IPS-18c (cell line): ENCODE measurements at regions not wholly inside any gene's neighbourhood (a gene's known extent, or its start where the extent isn't known, plus 50 kb on each side); places are given as distances from the start of the nearest gene placed in this dataset.
"Not testable (repeated sequence)": the region's sequence is repeated elsewhere in the genome, so short reads cannot be mapped to it uniquely, and the experiment has no call there.

ENCODE experiments used
- H3K4me3 ChIP-seq: 2 replicates; pipeline ENCODE4 v1.7.0; 2013; ENCODE audit warnings: low read depth, mild to moderate bottlenecking, low read length, moderate library complexity; ENCODE audit not compliant: insufficient read depth
- H3K9me3 ChIP-seq: one replicate; pipeline ENCODE4 v1.6.1; 2013; ENCODE audit warnings: mild to moderate bottlenecking, low read length, moderate library complexity; ENCODE audit not compliant: control insufficient read depth, insufficient read depth

GRCh38 chr3:18114894-18115293, 310.2 kb downstream of the SATB1 start:
- Histone ChIP-seq H3K9me3 (no peaks in the 10 kb centered on the region), H3K4me3 (no peak overlapping the region)

- Histone ChIP-seq H3K9me3 (no peaks in the 10 kb centered on the region), H3K4me3 (no peak overlapping the region)
Measured at GRCh38 chr3:18113417-18113816, 311.7 kb downstream of the SATB1 start.

- H3K4me3 ChIP-seq, result no peak overlapping the region
Measured at GRCh38 chr3:18112674-18113375, 312.3 kb downstream of the SATB1 start.

GRCh38 chr3:18111796-18112232, 313.3 kb downstream of the SATB1 start:
- H3K4me3 ChIP-seq, result no peak overlapping the region
- no peaks in the 10 kb centered on the region for H3K9me3 ChIP-seq

More at GRCh38 chr3:18112674-18113375, 312.3 kb downstream of the SATB1 start:
- no peaks in the 10 kb centered on the region for H3K9me3 ChIP-seq

- Histone ChIP-seq H3K9me3 (no peaks in the 10 kb centered on the region), H3K4me3 (no peak overlapping the region)
Measured at GRCh38 chr3:18103591-18103990, 321.5 kb downstream of the SATB1 start.

GRCh38 chr3:18100121-18100520, 325.0 kb downstream of the SATB1 start:
- H3K9me3 ChIP-seq, result no peaks in the 10 kb centered on the region
- H3K4me3 ChIP-seq, result no peak overlapping the region

GRCh38 chr3:18099611-18100010, 325.5 kb downstream of the SATB1 start:
- no peaks in the 10 kb centered on the region for H3K9me3 ChIP-seq
- H3K4me3 ChIP-seq, result no peak overlapping the region

- no peak overlapping the region for H3K4me3 ChIP-seq
- no peaks in the 10 kb centered on the region for H3K9me3 ChIP-seq
Measured at GRCh38 chr3:18098960-18099587, 326.1 kb downstream of the SATB1 start.

GRCh38 chr3:18097989-18098388, 327.1 kb downstream of the SATB1 start:
- Histone ChIP-seq H3K4me3 (no peak overlapping the region), H3K9me3 (no peaks in the 10 kb centered on the region)

- Histone ChIP-seq H3K4me3 (no peak overlapping the region), H3K9me3 (no peaks in the 10 kb centered on the region)
Measured at GRCh38 chr3:18097473-18097872, 327.7 kb downstream of the SATB1 start.

- Histone ChIP-seq H3K9me3 (no peaks in the 10 kb centered on the region), H3K4me3 (no peak overlapping the region)
Measured at GRCh38 chr3:18092726-18093125, 332.4 kb downstream of the SATB1 start.

- H3K4me3 ChIP-seq, result no peak overlapping the region
- H3K9me3 ChIP-seq, result no peaks in the 10 kb centered on the region
Measured at GRCh38 chr3:18090377-18090776, 334.8 kb downstream of the SATB1 start.

- Histone ChIP-seq H3K9me3 (no peaks in the 10 kb centered on the region), H3K4me3 (no peak overlapping the region)
Measured at GRCh38 chr3:18087988-18088387, 337.2 kb downstream of the SATB1 start.

- H3K9me3 ChIP-seq, result no peaks in the 10 kb centered on the region
- no peak overlapping the region for H3K4me3 ChIP-seq
Measured at GRCh38 chr3:18086760-18087159, 338.4 kb downstream of the SATB1 start.

- H3K9me3 ChIP-seq, result no peaks in the 10 kb centered on the region
- no peak overlapping the region for H3K4me3 ChIP-seq
Measured at GRCh38 chr3:18086078-18086477, 339.1 kb downstream of the SATB1 start.

GRCh38 chr3:18085429-18085828, 339.7 kb downstream of the SATB1 start:
- H3K4me3 ChIP-seq, result no peak overlapping the region
- H3K9me3 ChIP-seq, result no peaks in the 10 kb centered on the region

GRCh38 chr3:18083273-18083590, 340.8 kb upstream of the TBC1D5 start:
- not testable (repeated sequence) for H3K4me3 ChIP-seq, H3K9me3 ChIP-seq

GRCh38 chr3:18082551-18083272, 340.3 kb upstream of the TBC1D5 start:
- H3K9me3 ChIP-seq, result no peaks in the 10 kb centered on the region
- no peak overlapping the region for H3K4me3 ChIP-seq
